ENCODE measurements at regions not wholly inside any gene's neighbourhood (a gene's known extent, or its start where the extent isn't known, plus 50 kb on each side); places are given as distances from the start of the nearest gene placed in this dataset.

DNA sequence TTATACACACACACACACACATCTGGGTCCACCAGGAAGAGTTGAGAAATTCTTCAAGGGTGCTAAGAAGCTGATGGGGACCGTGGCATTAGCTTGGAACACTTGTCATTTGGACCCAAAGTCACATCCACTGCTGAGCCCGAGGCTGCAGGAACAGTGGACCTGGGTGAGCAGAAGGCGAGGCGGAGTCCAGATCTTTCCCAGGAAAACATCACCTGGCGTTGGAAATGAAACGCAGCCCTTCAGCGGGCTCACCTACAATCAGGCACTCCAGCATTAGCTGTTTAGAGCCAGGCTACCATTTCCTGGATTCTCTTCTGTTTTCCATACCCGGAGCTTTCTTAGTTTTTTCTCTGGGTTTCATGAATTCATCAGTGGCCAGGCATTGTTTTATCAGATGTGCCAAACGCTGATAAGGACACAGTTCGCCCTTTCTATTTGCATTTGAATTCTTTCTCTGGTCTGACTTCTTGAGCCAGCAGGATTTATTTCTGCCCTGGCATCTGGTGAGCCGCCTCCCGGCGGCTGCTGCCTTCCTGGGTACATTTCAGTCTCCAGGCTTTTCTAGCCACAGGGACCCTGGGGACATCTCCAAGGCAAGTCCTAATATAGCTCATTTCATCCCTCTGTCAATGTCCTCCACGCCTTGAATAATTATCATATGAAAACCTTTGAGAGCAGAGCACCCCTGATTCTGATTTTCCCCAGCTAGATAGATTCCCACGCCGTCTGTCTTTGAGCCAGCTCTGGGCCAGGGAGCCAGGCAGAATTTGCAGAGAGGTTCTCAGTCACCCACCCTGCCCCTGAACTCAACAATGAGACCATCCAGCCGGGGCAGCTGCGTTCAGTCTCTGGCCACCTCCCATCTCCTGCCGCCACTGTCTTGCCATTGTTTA, 170.9 kb downstream of the TTLL2 start:
- TF ChIP-seq CTCF (IDR thresholded peaks at IDR 0.05), result no peak

DNA sequence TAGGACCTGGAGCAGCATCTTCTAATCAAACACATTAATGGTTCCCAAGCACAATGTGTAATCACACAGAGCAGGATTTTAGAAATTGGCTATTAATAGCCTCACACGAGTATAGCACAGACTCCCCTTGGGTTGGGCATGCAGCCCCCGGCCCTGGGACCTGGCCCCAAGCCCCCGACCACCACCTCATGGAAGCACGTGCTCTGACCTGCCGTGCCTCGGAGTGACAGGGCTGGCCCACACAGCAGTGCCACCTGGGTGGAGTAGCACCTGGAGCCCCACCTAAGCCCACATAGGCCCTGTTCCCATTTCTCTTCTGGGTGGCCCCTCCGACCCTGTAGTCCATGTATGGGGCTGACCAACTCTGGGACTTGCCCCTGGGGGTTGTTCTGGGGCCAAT, 171.8 kb downstream of the TTLL2 start:
- no peak for TF ChIP-seq CTCF (IDR thresholded peaks at IDR 0.05)

GRCh38 chr6:167497428-167498056, 172.7 kb downstream of the TTLL2 start:
- TF ChIP-seq CTCF (IDR thresholded peaks at IDR 0.05), result no peak

GRCh38 chr6:167499161-167499660, 174.3 kb downstream of the TTLL2 start:
- no peak for TF ChIP-seq CTCF (IDR thresholded peaks at IDR 0.05)

DNA sequence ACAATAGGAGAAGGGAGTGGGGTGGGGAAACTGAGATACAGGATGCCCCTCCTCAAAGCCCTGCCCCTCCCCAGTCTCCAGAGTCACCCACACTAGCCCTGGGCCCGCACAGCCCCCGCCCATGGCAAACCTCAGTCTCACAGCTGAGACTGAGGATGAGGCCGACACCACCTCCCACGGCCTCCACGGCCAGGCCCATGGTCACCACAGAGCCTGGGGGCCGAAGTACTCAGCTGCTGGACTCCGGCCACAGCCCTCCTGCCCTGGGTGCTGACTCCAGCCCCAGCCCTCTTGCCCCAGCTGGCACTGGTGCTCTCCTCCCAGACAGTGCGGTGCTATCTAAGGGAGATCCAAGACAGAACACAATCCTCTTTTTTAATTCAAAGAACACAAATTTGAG, 176.1 kb downstream of the TTLL2 start:
- no peak for TF ChIP-seq CTCF (IDR thresholded peaks at IDR 0.05)

DNA sequence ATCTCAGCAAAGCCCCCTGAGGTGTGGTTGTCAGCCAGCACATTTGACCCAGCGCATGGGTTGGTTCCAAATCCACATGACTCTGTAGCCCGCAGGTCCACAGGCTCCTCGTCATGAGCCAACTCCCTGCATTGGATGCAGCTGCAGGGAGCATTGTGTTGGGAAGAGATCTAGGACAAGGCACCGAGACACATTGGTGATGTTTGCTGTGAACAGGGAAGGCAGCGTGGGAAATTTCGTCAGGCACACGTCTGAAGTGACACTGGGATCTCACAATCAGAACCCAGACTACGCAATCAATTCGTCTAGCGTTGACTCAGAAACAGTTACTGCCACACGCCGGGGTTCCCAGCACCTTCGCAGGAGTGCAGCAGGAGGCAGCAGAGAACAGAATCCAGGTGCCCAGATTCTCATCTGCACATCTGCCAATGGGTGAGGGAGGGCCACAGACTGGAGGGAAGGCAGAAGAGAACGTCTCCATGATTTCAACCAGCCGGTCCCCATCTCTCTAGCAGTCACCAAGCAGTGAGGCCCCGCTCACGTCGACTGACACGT, 177.0 kb downstream of the TTLL2 start:
- peak; percentile 65 for TF ChIP-seq CTCF (IDR thresholded peaks at IDR 0.05)

DNA sequence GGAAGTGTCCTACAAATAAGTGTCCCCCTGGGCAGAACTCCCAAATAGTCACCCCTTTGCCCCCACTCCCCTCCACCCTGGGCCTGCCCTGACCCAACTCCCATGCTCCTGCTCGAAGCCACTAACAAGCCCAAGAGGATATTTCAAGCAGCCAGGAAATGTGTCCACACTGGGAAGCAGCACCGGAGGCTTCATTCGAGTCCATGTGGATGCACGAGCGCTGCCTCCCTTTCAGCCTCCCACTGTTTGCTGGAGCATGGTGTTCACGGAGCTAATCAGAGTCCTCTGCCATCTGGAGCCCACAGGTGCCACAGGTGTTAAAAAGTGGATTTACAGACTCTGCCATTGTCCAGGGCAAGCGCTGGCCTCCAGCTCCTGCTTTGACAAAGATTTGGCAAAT, 177.6 kb downstream of the TTLL2 start:
- no peak for TF ChIP-seq CTCF (IDR thresholded peaks at IDR 0.05)

Measured in LNCAP (cell line).